GM23338 (cell line): ENCODE measurements at regions not wholly inside any gene's neighbourhood (a gene's known extent, or its start where the extent isn't known, plus 50 kb on each side); places are given as distances from the start of the nearest gene placed in this dataset.

Source experiments
- ATAC-seq: fragments of 200-7000 bp; cut with Tn5 transposase; 3 replicates; pipeline ENCODE4 v1.9.1; 2020
- DNase-seq: peaks from one replicate; pipeline ENCODE4 v3.0.0-alpha.2; 2015; ENCODE audit warnings: low spot score
- H2AFZ ChIP-seq: fragments of 200-600 bp; sonication (generic); 2 replicates; pipeline ENCODE4 v1.8.0; 2016; ENCODE audit warnings: antibody characterized with exemption, mild to moderate bottlenecking, moderate library complexity
- H3F3A ChIP-seq: fragments of 200-600 bp; sonication (generic); replicated peaks from 2 replicates; pipeline ENCODE4 v1.8.0; 2017; ENCODE audit warnings: antibody characterized with exemption, mixed run types, low read depth
- H3K27ac ChIP-seq: fragments of 200-600 bp; sonication (generic); 2 replicates; pipeline ENCODE4 v1.6.1; 2016; ENCODE audit warnings: low read depth
- H3K27me3 ChIP-seq: fragments of 200-600 bp; sonication (generic); 2 replicates; pipeline ENCODE4 v1.8.0; 2016; ENCODE audit warnings: mild to moderate bottlenecking, mixed run types, moderate library complexity; ENCODE audit not compliant: insufficient read depth
- H3K36me3 ChIP-seq: fragments of 200-600 bp; sonication (generic); 2 replicates; pipeline ENCODE4 v1.8.0; 2016; ENCODE audit warnings: mild to moderate bottlenecking; ENCODE audit not compliant: insufficient read depth
- H3K4me1 ChIP-seq: fragments of 200-600 bp; sonication (generic); 2 replicates; pipeline ENCODE4 v1.8.0; 2016; ENCODE audit warnings: mild to moderate bottlenecking, moderate library complexity; ENCODE audit not compliant: insufficient read depth
- H3K4me2 ChIP-seq: fragments of 200-600 bp; sonication (generic); 2 replicates; pipeline ENCODE4 v1.7.1; 2017; ENCODE audit warnings: mixed run types
- H3K4me3 ChIP-seq: fragments of 200-600 bp; sonication (generic); 2 replicates; pipeline ENCODE4 v1.6.1; 2016; ENCODE audit warnings: mixed run types
- H3K79me2 ChIP-seq: fragments of 200-600 bp; sonication (generic); replicated peaks from 2 replicates; pipeline ENCODE4 v1.8.0; 2017; ENCODE audit warnings: mild to moderate bottlenecking; ENCODE audit not compliant: insufficient read depth
- H3K9me2 ChIP-seq: fragments of 200-600 bp; sonication (generic); 2 replicates; pipeline ENCODE4 v1.8.0; 2017; ENCODE audit not compliant: insufficient read depth
- H4K20me1 ChIP-seq: fragments of 200-600 bp; sonication (generic); replicated peaks from 2 replicates; pipeline ENCODE4 v1.8.0; 2017; ENCODE audit warnings: mild to moderate bottlenecking; ENCODE audit not compliant: insufficient read depth
- H3K27ac Mint-ChIP-seq: 2 replicates; pipeline ENCODE4 v1.8.0; 2020; ENCODE audit warnings: inconsistent platforms, mild to moderate bottlenecking, moderate library complexity, mixed read lengths
- H3K27me3 Mint-ChIP-seq: 3 replicates; pipeline ENCODE4 v1.8.0; 2022; ENCODE audit warnings: low read depth, mild to moderate bottlenecking, moderate library complexity, mixed read lengths, inconsistent platforms; ENCODE audit not compliant: insufficient read depth, poor library complexity
- H3K36me3 Mint-ChIP-seq: 3 replicates; pipeline ENCODE4 v1.8.0; 2021; ENCODE audit warnings: low read depth, mild to moderate bottlenecking, inconsistent platforms, moderate library complexity, mixed read lengths
- H3K4me1 Mint-ChIP-seq: 3 replicates; pipeline ENCODE4 v1.8.0; 2020; ENCODE audit warnings: mild to moderate bottlenecking, inconsistent platforms, mixed read lengths
- H3K4me3 Mint-ChIP-seq: 3 replicates; pipeline ENCODE4 v1.8.0; 2021; ENCODE audit warnings: moderate library complexity, mild to moderate bottlenecking, inconsistent platforms, mixed read lengths
- H3K9me3 Mint-ChIP-seq: 3 replicates; pipeline ENCODE4 v1.8.0; 2020; ENCODE audit warnings: moderate library complexity, mild to moderate bottlenecking, inconsistent platforms, mixed read lengths
- CREB1 ChIP-seq: fragments of 250-450 bp; sonication (Bioruptor Pico); IDR thresholded peaks from 2 replicates; pipeline ENCODE4 v1.5.0; 2020; ENCODE audit warnings: low read depth, mild to moderate bottlenecking, moderate library complexity
- EZH2 ChIP-seq: fragments of 200-600 bp; sonication (generic); IDR thresholded peaks from one replicate; pipeline ENCODE4 v1.8.0; 2017; ENCODE audit warnings: antibody characterized with exemption, mild to moderate bottlenecking, low read depth; ENCODE audit not compliant: unreplicated experiment
- JUNB ChIP-seq: IDR thresholded peaks from one replicate; pipeline ENCODE4 v1.6.1; 2016; ENCODE audit warnings: antibody characterized with exemption; ENCODE audit not compliant: unreplicated experiment
- NANOG ChIP-seq: IDR thresholded peaks from 2 replicates; pipeline ENCODE4 v1.6.1; 2016; ENCODE audit warnings: antibody characterized with exemption, borderline replicate concordance
- POLR2AphosphoS5 ChIP-seq: IDR thresholded peaks from 2 replicates; pipeline ENCODE4 v1.6.1; 2016; ENCODE audit warnings: antibody characterized with exemption, low read depth
- ZNF331 ChIP-seq: fragments of 250-450 bp; sonication (Bioruptor Pico); IDR thresholded peaks from 2 replicates; pipeline ENCODE4 v1.5.0; 2020; ENCODE audit warnings: low read depth, mild to moderate bottlenecking, moderate library complexity
- TF ChIP-seq, protein P1 (sequence below): IDR thresholded peaks from 2 replicates; pipeline ENCODE4 v1.6.1; 2016; ENCODE audit warnings: antibody characterized with exemption
- TF ChIP-seq, protein P2 (sequence below): IDR thresholded peaks from one replicate; pipeline ENCODE4 v1.6.1; 2018; ENCODE audit warnings: antibody characterized with exemption; ENCODE audit not compliant: unreplicated experiment

DNA sequence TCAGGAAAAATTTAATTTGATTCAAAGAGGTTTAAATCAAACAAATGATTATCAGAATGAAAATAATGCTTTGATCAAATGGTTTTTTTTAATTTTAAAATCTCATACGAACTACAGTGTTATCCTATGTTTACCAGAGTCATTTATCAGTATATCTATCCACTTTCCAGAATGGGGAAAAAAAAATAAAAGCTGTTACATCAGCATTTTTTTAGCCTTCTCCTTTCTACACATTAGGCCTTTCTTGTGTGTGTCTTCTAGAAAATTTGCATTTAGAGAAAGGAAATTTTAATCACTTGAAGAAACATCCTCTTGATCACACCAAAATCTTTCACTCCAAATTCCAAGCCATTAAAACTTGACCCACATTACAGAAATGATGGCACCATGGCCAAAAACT is 608.9 kb upstream of the ID2 start:
- ATAC-seq = no peak
- Mint-ChIP-seq H3K27ac (0 out of 2 replicates have a peak overlapping the region, but pooled peaks have one; percentile 77), H3K27me3 (peaks cover 3% of the 10 kb centered on the region)

DNA sequence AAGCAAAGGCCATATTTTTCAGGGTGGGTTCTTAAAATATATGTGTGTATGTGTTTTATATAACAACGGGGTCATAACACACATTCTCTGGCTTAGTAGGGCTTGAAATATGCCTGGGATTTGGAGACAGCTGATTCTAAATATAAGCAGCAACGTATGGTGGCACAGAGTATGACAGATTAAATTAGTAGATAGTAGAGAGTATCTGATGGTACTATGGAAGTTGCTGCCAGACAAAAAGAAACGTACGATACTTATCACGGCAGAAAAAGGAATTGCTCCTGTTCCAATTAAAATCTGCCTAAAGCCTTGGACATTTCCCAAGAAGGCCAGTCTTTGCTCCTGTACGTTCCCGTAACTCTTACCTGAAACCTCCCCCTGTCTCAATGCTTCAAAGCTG is 607.9 kb upstream of the ID2 start:
- Histone ChIP-seq H3K4me1 (no peaks in the 10 kb centered on the region), H3K9me2 (peaks cover 3% of the 10 kb centered on the region; the same call in 1 of the 2 replicates), H3K4me2 (no peak overlapping the region), H3K27me3 (no peaks in the 10 kb centered on the region), H3K4me3 (no peak overlapping the region), H2AFZ (peak overlapping the region; percentile 25; the same call in 1 of the 2 replicates), H3K36me3 (no peaks in the 10 kb centered on the region), H4K20me1 (no peaks in the 10 kb centered on the region), H3F3A (no peaks in the 10 kb centered on the region), H3K79me2 (no peaks in the 10 kb centered on the region), H3K27ac (no peak overlapping the region)
- peaks cover 19% of the 10 kb centered on the region for H3K36me3 Mint-ChIP-seq
- H3K9me3 Mint-ChIP-seq = peaks cover 20% of the 10 kb centered on the region
- DNase-seq = no peak
- TF ChIP-seq ZNF331 (no peak), CREB1 (no peak), EZH2 (no peak), NANOG (no peak)
- TF ChIP-seq, protein P1, sequence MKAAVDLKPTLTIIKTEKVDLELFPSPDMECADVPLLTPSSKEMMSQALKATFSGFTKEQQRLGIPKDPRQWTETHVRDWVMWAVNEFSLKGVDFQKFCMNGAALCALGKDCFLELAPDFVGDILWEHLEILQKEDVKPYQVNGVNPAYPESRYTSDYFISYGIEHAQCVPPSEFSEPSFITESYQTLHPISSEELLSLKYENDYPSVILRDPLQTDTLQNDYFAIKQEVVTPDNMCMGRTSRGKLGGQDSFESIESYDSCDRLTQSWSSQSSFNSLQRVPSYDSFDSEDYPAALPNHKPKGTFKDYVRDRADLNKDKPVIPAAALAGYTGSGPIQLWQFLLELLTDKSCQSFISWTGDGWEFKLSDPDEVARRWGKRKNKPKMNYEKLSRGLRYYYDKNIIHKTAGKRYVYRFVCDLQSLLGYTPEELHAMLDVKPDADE = no peak
- TF ChIP-seq, protein P2, sequence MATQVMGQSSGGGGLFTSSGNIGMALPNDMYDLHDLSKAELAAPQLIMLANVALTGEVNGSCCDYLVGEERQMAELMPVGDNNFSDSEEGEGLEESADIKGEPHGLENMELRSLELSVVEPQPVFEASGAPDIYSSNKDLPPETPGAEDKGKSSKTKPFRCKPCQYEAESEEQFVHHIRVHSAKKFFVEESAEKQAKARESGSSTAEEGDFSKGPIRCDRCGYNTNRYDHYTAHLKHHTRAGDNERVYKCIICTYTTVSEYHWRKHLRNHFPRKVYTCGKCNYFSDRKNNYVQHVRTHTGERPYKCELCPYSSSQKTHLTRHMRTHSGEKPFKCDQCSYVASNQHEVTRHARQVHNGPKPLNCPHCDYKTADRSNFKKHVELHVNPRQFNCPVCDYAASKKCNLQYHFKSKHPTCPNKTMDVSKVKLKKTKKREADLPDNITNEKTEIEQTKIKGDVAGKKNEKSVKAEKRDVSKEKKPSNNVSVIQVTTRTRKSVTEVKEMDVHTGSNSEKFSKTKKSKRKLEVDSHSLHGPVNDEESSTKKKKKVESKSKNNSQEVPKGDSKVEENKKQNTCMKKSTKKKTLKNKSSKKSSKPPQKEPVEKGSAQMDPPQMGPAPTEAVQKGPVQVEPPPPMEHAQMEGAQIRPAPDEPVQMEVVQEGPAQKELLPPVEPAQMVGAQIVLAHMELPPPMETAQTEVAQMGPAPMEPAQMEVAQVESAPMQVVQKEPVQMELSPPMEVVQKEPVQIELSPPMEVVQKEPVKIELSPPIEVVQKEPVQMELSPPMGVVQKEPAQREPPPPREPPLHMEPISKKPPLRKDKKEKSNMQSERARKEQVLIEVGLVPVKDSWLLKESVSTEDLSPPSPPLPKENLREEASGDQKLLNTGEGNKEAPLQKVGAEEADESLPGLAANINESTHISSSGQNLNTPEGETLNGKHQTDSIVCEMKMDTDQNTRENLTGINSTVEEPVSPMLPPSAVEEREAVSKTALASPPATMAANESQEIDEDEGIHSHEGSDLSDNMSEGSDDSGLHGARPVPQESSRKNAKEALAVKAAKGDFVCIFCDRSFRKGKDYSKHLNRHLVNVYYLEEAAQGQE = no peak
- H3K4me3 Mint-ChIP-seq = no peak overlapping the region
- no peak for ATAC-seq
- peaks cover 8% of the 10 kb centered on the region; the same call in 2 of the 3 replicates for H3K4me1 Mint-ChIP-seq
- peaks cover 3% of the 10 kb centered on the region for H3K27me3 Mint-ChIP-seq
- no peak overlapping the region for H3K27ac Mint-ChIP-seq

More for the DNA sequence above, 608.9 kb upstream of the ID2 start:
- peaks cover 8% of the 10 kb centered on the region; the same call in 2 of the 3 replicates for H3K4me1 Mint-ChIP-seq
- peaks cover 13% of the 10 kb centered on the region for H3K36me3 Mint-ChIP-seq
- no peaks in the 10 kb centered on the region for H3F3A ChIP-seq
- H3K4me1 ChIP-seq = no peaks in the 10 kb centered on the region
- H2AFZ ChIP-seq = peak overlapping the region; percentile 25; the same call in 1 of the 2 replicates
- no peak overlapping the region for H3K27ac ChIP-seq
- H3K4me2 ChIP-seq = no peak overlapping the region
- no peak overlapping the region for H3K4me3 Mint-ChIP-seq
- no peaks in the 10 kb centered on the region for H3K36me3 ChIP-seq
- H3K79me2 ChIP-seq = no peaks in the 10 kb centered on the region
- peaks cover 3% of the 10 kb centered on the region; the same call in 1 of the 2 replicates for H3K9me2 ChIP-seq
- no peak overlapping the region for H3K4me3 ChIP-seq
- DNase-seq = no peak
- peaks cover 14% of the 10 kb centered on the region for H3K9me3 Mint-ChIP-seq
- TF ChIP-seq POLR2AphosphoS5 (no peak), ZNF331 (no peak), JUNB (no peak)
- TF ChIP-seq, protein P1 = no peak
- no peaks in the 10 kb centered on the region for H3K27me3 ChIP-seq
- H4K20me1 ChIP-seq = no peaks in the 10 kb centered on the region
